ENCODE measurements at regions not wholly inside any gene's neighbourhood (a gene's known extent, or its start where the extent isn't known, plus 50 kb on each side); places are given as distances from the start of the nearest gene placed in this dataset.

- Histone ChIP-seq H3K36me3 (ENCODE audit: control insufficient read depth, insufficient read depth, low read length) (no peaks in the 10 kb centered on the region), H3K9me3 (ENCODE audit: control insufficient read depth, insufficient read depth, low read depth, low read length) (no peaks in the 10 kb centered on the region), H3K4me1 (ENCODE audit: control insufficient read depth, insufficient read depth, low read length) (no peaks in the 10 kb centered on the region), H3K27me3 (ENCODE audit: control insufficient read depth, insufficient read depth, low read length) (no peaks in the 10 kb centered on the region), H3K4me3 (ENCODE audit: low read depth in 2 of 2, low read length in 2 of 2) (no peak overlapping the region), H3K27ac (ENCODE audit: low read length) (no peak overlapping the region)
- DNase-seq (ENCODE audit: low read depth, low spot score) (peak; percentile 27), ATAC-seq (no peak)
- no TSS peak for BruUV-seq (replicated peaks)
- ChIA-PET CTCF (no interaction called here), POLR2A (no interaction called here)
- intact Hi-C loops (cut with micrococcal nuclease; ENCODE audit: unreplicated experiment) (no loop called here), in situ Hi-C loops (cut with HindIII; ENCODE audit: low pct_unique_long_range_greater_than_20kb, low sequenced_read_pairs) (no loop called here)
- no peak for TF ChIP-seq POLR2AphosphoS5 (IDR thresholded peaks at IDR 0.05; ENCODE audit: low read depth, low read length)
- no peak for TF ChIP-seq TCF7L2 (IDR thresholded peaks at IDR 0.05; ENCODE audit: low read depth, low read length)
These were observed 175.3 kb upstream of the TCF4 start for GRCh38 chr18:55763298-55763697.

DNA sequence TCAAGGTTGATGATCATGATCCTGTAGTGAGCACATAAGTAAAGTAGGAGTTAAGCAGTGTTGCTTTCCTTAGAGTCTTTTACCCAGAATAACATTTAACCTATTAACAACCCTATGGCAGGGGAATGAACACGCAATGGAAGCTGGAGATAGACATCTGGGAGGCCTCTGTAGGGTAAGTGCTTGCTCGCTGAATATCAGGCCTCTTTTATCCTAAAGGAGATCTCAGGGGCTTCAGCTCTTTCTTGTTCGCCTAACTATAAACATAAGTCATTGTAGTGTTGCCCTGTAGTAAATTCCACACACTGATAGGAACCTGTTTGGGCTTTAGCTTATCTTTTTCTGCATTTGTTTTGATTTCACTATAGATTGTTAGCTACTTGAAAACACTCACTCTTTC is 174.4 kb upstream of the TCF4 start:
- intact Hi-C loops (cut with micrococcal nuclease; ENCODE audit: unreplicated experiment) = no loop called here
- POLR2A ChIA-PET = no interaction called here
- ATAC-seq = no peak
- no peak for DNase-seq (ENCODE audit: low read depth, low spot score)
- Histone ChIP-seq H3K27ac (ENCODE audit: low read length) (no peak overlapping the region), H3K4me1 (ENCODE audit: control insufficient read depth, insufficient read depth, low read length) (no peaks in the 10 kb centered on the region), H3K27me3 (ENCODE audit: control insufficient read depth, insufficient read depth, low read length) (no peaks in the 10 kb centered on the region), H3K36me3 (ENCODE audit: control insufficient read depth, insufficient read depth, low read length) (no peaks in the 10 kb centered on the region), H3K4me3 (ENCODE audit: low read depth in 2 of 2, low read length in 2 of 2) (no peak overlapping the region), H3K9me3 (ENCODE audit: control insufficient read depth, insufficient read depth, low read depth, low read length) (no peaks in the 10 kb centered on the region)
- CTCF ChIA-PET = no interaction called here
- BruUV-seq (replicated peaks) = no TSS peak
- in situ Hi-C loops (cut with HindIII; ENCODE audit: low pct_unique_long_range_greater_than_20kb, low sequenced_read_pairs) = no loop called here
- TF ChIP-seq TCF7L2 (IDR thresholded peaks at IDR 0.05; ENCODE audit: low read depth, low read length) (no peak), CTCF (IDR thresholded peaks at IDR 0.05) (no peak), REST (IDR thresholded peaks at IDR 0.05; ENCODE audit: insufficient read depth in 1 of 2, low read depth in 2 of 2, low read length in 1 of 2) (no peak), POLR2AphosphoS5 (IDR thresholded peaks at IDR 0.05; ENCODE audit: low read depth, low read length) (no peak), SIN3A (IDR thresholded peaks at IDR 0.05; ENCODE audit: borderline replicate concordance, insufficient read depth, low read depth, low read length) (no peak)

- intact Hi-C loops (cut with micrococcal nuclease; ENCODE audit: unreplicated experiment) (no loop called here), in situ Hi-C loops (cut with HindIII; ENCODE audit: low pct_unique_long_range_greater_than_20kb, low sequenced_read_pairs) (no loop called here)
- TF ChIP-seq CTCF (IDR thresholded peaks at IDR 0.05) = no peak
- no peak for TF ChIP-seq TCF7L2 (IDR thresholded peaks at IDR 0.05; ENCODE audit: low read depth, low read length)
- TF ChIP-seq POLR2AphosphoS5 (IDR thresholded peaks at IDR 0.05; ENCODE audit: low read depth, low read length) = no peak
- no peak for TF ChIP-seq REST (IDR thresholded peaks at IDR 0.05; ENCODE audit: insufficient read depth in 1 of 2, low read depth in 2 of 2, low read length in 1 of 2)
- no peak for TF ChIP-seq SIN3A (IDR thresholded peaks at IDR 0.05; ENCODE audit: borderline replicate concordance, insufficient read depth, low read depth, low read length)
- DNase-seq (ENCODE audit: low read depth, low spot score) = peak; percentile 36
- ChIA-PET POLR2A (no interaction called here), CTCF (no interaction called here)
- Histone ChIP-seq H3K4me1 (ENCODE audit: control insufficient read depth, insufficient read depth, low read length) (no peaks in the 10 kb centered on the region), H3K27me3 (ENCODE audit: control insufficient read depth, insufficient read depth, low read length) (no peaks in the 10 kb centered on the region), H3K36me3 (ENCODE audit: control insufficient read depth, insufficient read depth, low read length) (no peaks in the 10 kb centered on the region), H3K9me3 (ENCODE audit: control insufficient read depth, insufficient read depth, low read depth, low read length) (no peaks in the 10 kb centered on the region), H3K27ac (ENCODE audit: low read length) (no peak overlapping the region), H3K4me3 (ENCODE audit: low read depth in 2 of 2, low read length in 2 of 2) (no peak overlapping the region)
- no peak for ATAC-seq
- BruUV-seq (replicated peaks) = no TSS peak
These were observed 165.8 kb upstream of the TCF4 start for GRCh38 chr18:55753643-55754263.

Measured in Panc1 (cell line).